ENCODE measurements at regions not wholly inside any gene's neighbourhood (a gene's known extent, or its start where the extent isn't known, plus 50 kb on each side); places are given as distances from the start of the nearest gene placed in this dataset.

GRCh38 chr11:92725352-92725751 is 244.1 kb upstream of the MTNR1B start:
- H3K9me3 Mint-ChIP-seq (ENCODE audit: low read depth): peaks cover 6% of the 10 kb centered on the region

GRCh38 chr11:92727123-92727522 is 242.3 kb upstream of the MTNR1B start:
- Mint-ChIP-seq H3K9me3 (ENCODE audit: low read depth) (peaks cover 6% of the 10 kb centered on the region), H3K27me3 (no peaks in the 10 kb centered on the region), H3K36me3 (no peaks in the 10 kb centered on the region), H3K27ac (no peak overlapping the region), H3K4me3 (no peak overlapping the region), H3K4me1 (ENCODE audit: low read depth) (no peaks in the 10 kb centered on the region)

More at GRCh38 chr11:92725352-92725751, 244.1 kb upstream of the MTNR1B start:
- Mint-ChIP-seq H3K4me3 (no peak overlapping the region), H3K4me1 (ENCODE audit: low read depth) (no peaks in the 10 kb centered on the region), H3K27ac (no peak overlapping the region), H3K36me3 (no peaks in the 10 kb centered on the region), H3K27me3 (no peaks in the 10 kb centered on the region)

GRCh38 chr11:92727769-92728168 is 241.7 kb upstream of the MTNR1B start:
- H3K36me3 Mint-ChIP-seq: no peaks in the 10 kb centered on the region
- H3K4me1 Mint-ChIP-seq (ENCODE audit: low read depth): no peaks in the 10 kb centered on the region
- peaks cover 6% of the 10 kb centered on the region for H3K9me3 Mint-ChIP-seq (ENCODE audit: low read depth)

GRCh38 chr11:92728628-92729027 is 240.8 kb upstream of the MTNR1B start:
- H3K4me3 Mint-ChIP-seq: no peak overlapping the region
- no peaks in the 10 kb centered on the region for H3K36me3 Mint-ChIP-seq
- no peaks in the 10 kb centered on the region for H3K9me3 Mint-ChIP-seq (ENCODE audit: low read depth)
- no peaks in the 10 kb centered on the region for H3K4me1 Mint-ChIP-seq (ENCODE audit: low read depth)
- peaks cover 1% of the 10 kb centered on the region for H3K27me3 Mint-ChIP-seq
- H3K27ac Mint-ChIP-seq: no peak overlapping the region

More at GRCh38 chr11:92727769-92728168, 241.7 kb upstream of the MTNR1B start:
- no peak overlapping the region for H3K4me3 Mint-ChIP-seq
- H3K27ac Mint-ChIP-seq: no peak overlapping the region
- no peaks in the 10 kb centered on the region for H3K27me3 Mint-ChIP-seq

GRCh38 chr11:92735039-92735438 is 234.4 kb upstream of the MTNR1B start:
- no peak overlapping the region for H3K27ac Mint-ChIP-seq
- H3K9me3 Mint-ChIP-seq (ENCODE audit: low read depth): no peaks in the 10 kb centered on the region
- no peaks in the 10 kb centered on the region for H3K36me3 Mint-ChIP-seq
- no peaks in the 10 kb centered on the region for H3K4me1 Mint-ChIP-seq (ENCODE audit: low read depth)
- no peak overlapping the region for H3K4me3 Mint-ChIP-seq
- H3K27me3 Mint-ChIP-seq: peaks cover 1% of the 10 kb centered on the region

GRCh38 chr11:92738276-92738675 is 231.2 kb upstream of the MTNR1B start:
- Mint-ChIP-seq H3K9me3 (ENCODE audit: low read depth) (no peaks in the 10 kb centered on the region), H3K36me3 (no peaks in the 10 kb centered on the region), H3K27ac (no peak overlapping the region), H3K4me1 (ENCODE audit: low read depth) (no peaks in the 10 kb centered on the region), H3K4me3 (no peak overlapping the region), H3K27me3 (peaks cover 1% of the 10 kb centered on the region)

- Mint-ChIP-seq H3K4me3 (no peak overlapping the region), H3K36me3 (no peaks in the 10 kb centered on the region), H3K4me1 (ENCODE audit: low read depth) (no peaks in the 10 kb centered on the region), H3K27ac (no peak overlapping the region), H3K27me3 (no peaks in the 10 kb centered on the region), H3K9me3 (ENCODE audit: low read depth) (no peaks in the 10 kb centered on the region)
Measured at GRCh38 chr11:92739041-92739440, 230.4 kb upstream of the MTNR1B start.

GRCh38 chr11:92739491-92739890 is 230.0 kb upstream of the MTNR1B start:
- no peaks in the 10 kb centered on the region for H3K36me3 Mint-ChIP-seq
- H3K4me3 Mint-ChIP-seq: no peak overlapping the region
- no peaks in the 10 kb centered on the region for H3K4me1 Mint-ChIP-seq (ENCODE audit: low read depth)
- H3K27ac Mint-ChIP-seq: no peak overlapping the region
- no peaks in the 10 kb centered on the region for H3K9me3 Mint-ChIP-seq (ENCODE audit: low read depth)
- no peaks in the 10 kb centered on the region for H3K27me3 Mint-ChIP-seq

GRCh38 chr11:92740276-92740675 is 229.2 kb upstream of the MTNR1B start:
- Mint-ChIP-seq H3K4me3 (no peak overlapping the region), H3K4me1 (ENCODE audit: low read depth) (no peaks in the 10 kb centered on the region), H3K36me3 (no peaks in the 10 kb centered on the region), H3K9me3 (ENCODE audit: low read depth) (no peaks in the 10 kb centered on the region), H3K27ac (no peak overlapping the region), H3K27me3 (no peaks in the 10 kb centered on the region)

GRCh38 chr11:92744929-92745585 is 224.4 kb upstream of the MTNR1B start:
- H3K36me3 Mint-ChIP-seq: no peaks in the 10 kb centered on the region
- H3K4me3 Mint-ChIP-seq: no peak overlapping the region
- H3K4me1 Mint-ChIP-seq (ENCODE audit: low read depth): no peaks in the 10 kb centered on the region
- no peak overlapping the region for H3K27ac Mint-ChIP-seq
- H3K27me3 Mint-ChIP-seq: no peaks in the 10 kb centered on the region
- H3K9me3 Mint-ChIP-seq (ENCODE audit: low read depth): no peaks in the 10 kb centered on the region

GRCh38 chr11:92750794-92751193 is 218.7 kb upstream of the MTNR1B start:
- Mint-ChIP-seq H3K9me3 (ENCODE audit: low read depth) (no peaks in the 10 kb centered on the region), H3K4me1 (ENCODE audit: low read depth) (no peaks in the 10 kb centered on the region), H3K4me3 (no peak overlapping the region), H3K27ac (no peak overlapping the region), H3K36me3 (no peaks in the 10 kb centered on the region), H3K27me3 (no peaks in the 10 kb centered on the region)

- H3K27ac Mint-ChIP-seq: no peak overlapping the region
- H3K36me3 Mint-ChIP-seq: no peaks in the 10 kb centered on the region
- H3K27me3 Mint-ChIP-seq: no peaks in the 10 kb centered on the region
- H3K4me3 Mint-ChIP-seq: no peak overlapping the region
- H3K4me1 Mint-ChIP-seq (ENCODE audit: low read depth): no peaks in the 10 kb centered on the region
- no peaks in the 10 kb centered on the region for H3K9me3 Mint-ChIP-seq (ENCODE audit: low read depth)
Measured at GRCh38 chr11:92751594-92751993, 217.9 kb upstream of the MTNR1B start.

GRCh38 chr11:92752122-92752521 is 217.3 kb upstream of the MTNR1B start:
- H3K36me3 Mint-ChIP-seq: no peaks in the 10 kb centered on the region
- H3K27ac Mint-ChIP-seq: no peak overlapping the region
- no peaks in the 10 kb centered on the region for H3K27me3 Mint-ChIP-seq
- H3K9me3 Mint-ChIP-seq (ENCODE audit: low read depth): no peaks in the 10 kb centered on the region
- H3K4me3 Mint-ChIP-seq: no peak overlapping the region
- no peaks in the 10 kb centered on the region for H3K4me1 Mint-ChIP-seq (ENCODE audit: low read depth)

GRCh38 chr11:92753161-92753560 is 216.3 kb upstream of the MTNR1B start:
- H3K27ac Mint-ChIP-seq: no peak overlapping the region
- H3K9me3 Mint-ChIP-seq (ENCODE audit: low read depth): no peaks in the 10 kb centered on the region
- H3K27me3 Mint-ChIP-seq: no peaks in the 10 kb centered on the region
- H3K4me1 Mint-ChIP-seq (ENCODE audit: low read depth): no peaks in the 10 kb centered on the region
- no peak overlapping the region for H3K4me3 Mint-ChIP-seq
- H3K36me3 Mint-ChIP-seq: no peaks in the 10 kb centered on the region

GRCh38 chr11:92758241-92758780 is 211.1 kb upstream of the MTNR1B start:
- Mint-ChIP-seq H3K4me3 (no peak overlapping the region), H3K4me1 (ENCODE audit: low read depth) (no peaks in the 10 kb centered on the region), H3K27me3 (no peaks in the 10 kb centered on the region), H3K9me3 (ENCODE audit: low read depth) (no peaks in the 10 kb centered on the region), H3K36me3 (no peaks in the 10 kb centered on the region), H3K27ac (no peak overlapping the region)

- Mint-ChIP-seq H3K4me1 (ENCODE audit: low read depth) (no peaks in the 10 kb centered on the region), H3K27ac (no peak overlapping the region), H3K36me3 (no peaks in the 10 kb centered on the region), H3K9me3 (ENCODE audit: low read depth) (no peaks in the 10 kb centered on the region), H3K27me3 (peaks cover 3% of the 10 kb centered on the region), H3K4me3 (no peak overlapping the region)
Measured at GRCh38 chr11:92759571-92760214, 209.8 kb upstream of the MTNR1B start.
